ENCODE measurements at regions not wholly inside any gene's neighbourhood (a gene's known extent, or its start where the extent isn't known, plus 50 kb on each side); places are given as distances from the start of the nearest gene placed in this dataset.

GRCh38 chr16:87067836-87068761 is 249.1 kb downstream of the C16orf95 start:
- no peak for DNase-seq (ENCODE audit: low spot score)
- Histone ChIP-seq H3K4me3 (ENCODE audit: low read depth, low read length, poor library complexity, severe bottlenecking) (no peak overlapping the region), H3K27ac (ENCODE audit: low read depth, low read length, poor library complexity, severe bottlenecking) (no peak overlapping the region), H3K79me2 (ENCODE audit: insufficient read depth, low read depth, low read length) (peaks cover 15% of the 10 kb centered on the region; the same call in 1 of the 2 replicates), H3K36me3 (ENCODE audit: insufficient read depth, low read length) (no peaks in the 10 kb centered on the region), H4K20me1 (ENCODE audit: insufficient read depth, low read length) (no peaks in the 10 kb centered on the region), H3K9me3 (ENCODE audit: low read length) (no peaks in the 10 kb centered on the region), H3K4me2 (ENCODE audit: low read length) (no peak overlapping the region), H2AFZ (ENCODE audit: low read length) (no peak overlapping the region), H3K9me2 (ENCODE audit: insufficient read depth, low read length) (no peaks in the 10 kb centered on the region), H3K4me1 (ENCODE audit: insufficient read depth, low read length, poor library complexity, severe bottlenecking) (peaks cover 38% of the 10 kb centered on the region)
- TF ChIP-seq EZH2phosphoT487 (IDR thresholded peaks at IDR 0.05; ENCODE audit: borderline replicate concordance, low read depth, low read length) (no peak), CTCF (conservative IDR thresholded peaks at IDR 0.05; ENCODE audit: low read length) (no peak)
- intact Hi-C loops (cut with micrococcal nuclease; ENCODE audit: unreplicated experiment), result no loop called here
- CTCF ChIA-PET (ENCODE audit: unreplicated experiment), result no interaction called here
- POLR2A ChIA-PET, result no interaction called here
- BruUV-seq (replicated peaks), result no TSS peak

DNA sequence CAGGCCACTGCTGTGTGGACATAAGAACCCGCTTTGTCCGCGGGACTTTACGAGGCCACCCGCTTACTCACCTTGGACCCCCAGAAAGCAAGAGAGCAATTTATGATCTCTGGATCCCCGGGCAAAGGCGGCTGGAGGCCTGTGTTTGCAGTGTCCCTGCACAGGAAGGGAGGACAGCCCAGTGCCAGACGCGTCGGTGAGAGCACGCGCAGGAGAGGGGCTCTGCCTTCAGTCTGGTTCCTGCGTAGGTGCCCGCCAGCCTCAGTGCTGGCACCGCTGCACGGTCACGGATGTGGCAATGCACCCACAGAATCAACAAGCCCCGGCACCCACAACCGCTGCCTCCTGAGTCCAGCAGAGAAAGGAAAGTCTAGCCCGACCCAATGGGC is 248.4 kb downstream of the C16orf95 start:
- H2AFZ ChIP-seq (ENCODE audit: low read length), result no peak overlapping the region
- no peaks in the 10 kb centered on the region for H3K9me2 ChIP-seq (ENCODE audit: insufficient read depth, low read length)
- POLR2A ChIA-PET, result no interaction called here
- TF ChIP-seq CTCF (conservative IDR thresholded peaks at IDR 0.05; ENCODE audit: low read length) (no peak), EZH2phosphoT487 (IDR thresholded peaks at IDR 0.05; ENCODE audit: borderline replicate concordance, low read depth, low read length) (no peak)
- H3K4me2 ChIP-seq (ENCODE audit: low read length), result no peak overlapping the region
- DNase-seq (ENCODE audit: low spot score), result no peak
- no TSS peak for BruUV-seq (replicated peaks)
- no peaks in the 10 kb centered on the region for H3K9me3 ChIP-seq (ENCODE audit: low read length)
- CTCF ChIA-PET (ENCODE audit: unreplicated experiment), result no interaction called here
- no peaks in the 10 kb centered on the region for H4K20me1 ChIP-seq (ENCODE audit: insufficient read depth, low read length)
- H3K4me1 ChIP-seq (ENCODE audit: insufficient read depth, low read length, poor library complexity, severe bottlenecking), result peaks cover 38% of the 10 kb centered on the region
- H3K27ac ChIP-seq (ENCODE audit: low read depth, low read length, poor library complexity, severe bottlenecking), result no peak overlapping the region
- H3K4me3 ChIP-seq (ENCODE audit: low read depth, low read length, poor library complexity, severe bottlenecking), result no peak overlapping the region
- intact Hi-C loops (cut with micrococcal nuclease; ENCODE audit: unreplicated experiment), result no loop called here
- H3K36me3 ChIP-seq (ENCODE audit: insufficient read depth, low read length), result no peaks in the 10 kb centered on the region
- H3K79me2 ChIP-seq (ENCODE audit: insufficient read depth, low read depth, low read length), result peaks cover 17% of the 10 kb centered on the region; the same call in 1 of the 2 replicates

DNA sequence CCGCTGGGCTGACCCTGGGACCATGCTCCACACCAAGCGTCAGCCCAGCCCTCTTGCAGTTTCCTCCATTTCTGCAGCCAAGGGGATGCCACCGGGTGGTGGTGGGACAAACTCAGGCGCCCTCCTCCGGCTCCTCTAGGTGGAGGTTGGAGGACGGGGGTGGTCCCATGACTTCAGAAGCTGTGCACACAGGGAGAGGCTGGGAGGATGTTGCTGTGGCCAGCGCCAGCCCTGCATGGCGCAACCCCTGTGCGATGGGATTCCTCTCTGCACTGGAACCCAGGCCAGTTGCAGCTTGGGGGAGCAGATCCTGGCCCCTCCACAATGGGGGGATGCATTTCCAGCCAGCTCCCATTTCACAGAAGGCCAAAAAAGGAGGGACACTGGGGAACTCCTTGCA is 246.5 kb downstream of the C16orf95 start:
- BruUV-seq (replicated peaks), result no TSS peak
- POLR2A ChIA-PET, result no interaction called here

More for the DNA sequence above, 246.5 kb downstream of the C16orf95 start:
- Histone ChIP-seq H3K4me3 (ENCODE audit: low read depth, low read length, poor library complexity, severe bottlenecking) (no peak overlapping the region), H3K4me2 (ENCODE audit: low read length) (no peak overlapping the region), H3K9me3 (ENCODE audit: low read length) (no peaks in the 10 kb centered on the region), H3K27ac (ENCODE audit: low read depth, low read length, poor library complexity, severe bottlenecking) (no peak overlapping the region), H3K79me2 (ENCODE audit: insufficient read depth, low read depth, low read length) (peaks cover 9% of the 10 kb centered on the region; the same call in 1 of the 2 replicates), H3K36me3 (ENCODE audit: insufficient read depth, low read length) (no peaks in the 10 kb centered on the region), H4K20me1 (ENCODE audit: insufficient read depth, low read length) (no peaks in the 10 kb centered on the region), H3K4me1 (ENCODE audit: insufficient read depth, low read length, poor library complexity, severe bottlenecking) (peaks cover 41% of the 10 kb centered on the region), H3K9me2 (ENCODE audit: insufficient read depth, low read length) (no peaks in the 10 kb centered on the region), H2AFZ (ENCODE audit: low read length) (no peak overlapping the region)
- CTCF ChIA-PET (ENCODE audit: unreplicated experiment), result no interaction called here
- TF ChIP-seq CTCF (conservative IDR thresholded peaks at IDR 0.05; ENCODE audit: low read length) (no peak), EZH2phosphoT487 (IDR thresholded peaks at IDR 0.05; ENCODE audit: borderline replicate concordance, low read depth, low read length) (no peak)
- intact Hi-C loops (cut with micrococcal nuclease; ENCODE audit: unreplicated experiment), result no loop called here
- no peak for DNase-seq (ENCODE audit: low spot score)

Measured in OCI-LY7 (cell line).